ENCODE measurements at regions not wholly inside any gene's neighbourhood (a gene's known extent, or its start where the extent isn't known, plus 50 kb on each side); places are given as distances from the start of the nearest gene placed in this dataset.

GRCh38 chr6:55003719-55004430 is 157.3 kb downstream of the FAM83B start:
- no peak for TF ChIP-seq CTCF (optimal IDR thresholded peaks at IDR 0.05 in 1 of 3, IDR thresholded peaks at IDR 0.05 in 1 of 3, conservative IDR thresholded peaks at IDR 0.05 in 1 of 3; ENCODE audit: extremely low read depth in 1 of 3, insufficient read depth in 2 of 3, low read length in 3 of 3)
- no peak for TF ChIP-seq EZH2 (IDR thresholded peaks at IDR 0.05; ENCODE audit: low read length)
